PC-9 (cell line): ENCODE measurements at regions not wholly inside any gene's neighbourhood (a gene's known extent, or its start where the extent isn't known, plus 50 kb on each side); places are given as distances from the start of the nearest gene placed in this dataset.

Experiments
- BruUV-seq: library from RNA; stranded (reverse); fragments of 400-500 nt; replicated peaks from 2 replicates; lab custom pipeline; 2021; lab: Mats Ljungman, UMichigan
- CTCF ChIA-PET: fragments of 300-600 bp; sonication (Branson Sonifier 250); formaldehyde crosslinking; loops from one replicate; lab custom pipeline; 2022; ENCODE audit warnings: antibody characterized with exemption; lab: Charles Lee
- POLR2A ChIA-PET: fragments of 300-600 bp; sonication (Branson Sonifier 250); formaldehyde crosslinking; loops from one replicate; lab custom pipeline; 2022; ENCODE audit warnings: antibody characterized with exemption; ENCODE audit not compliant: unreplicated experiment; lab: Charles Lee
- DNase-seq, 2 experiments: peaks; one replicate each; pipeline versions ENCODE4 v3.0.0 to v3.0.0-alpha.2; 2015 to 2022; ENCODE audit warnings: mixed read lengths in 1 of 2
- H2AFZ ChIP-seq: fragments of 200-600 bp; sonication (generic); 2 replicates; pipeline ENCODE4 v1.8.1; 2017; ENCODE audit warnings: antibody characterized with exemption
- H3F3A ChIP-seq: fragments of 200-600 bp; sonication (generic); 2 replicates; pipeline ENCODE4 v1.8.1; 2017; ENCODE audit warnings: antibody characterized with exemption, mild to moderate bottlenecking, low read depth; ENCODE audit not compliant: insufficient read depth
- H3K27ac ChIP-seq: fragments of 200-600 bp; sonication (generic); 2 replicates; pipeline ENCODE4 v1.6.1; 2016; ENCODE audit warnings: mixed run types
- H3K27me3 ChIP-seq: fragments of 200-600 bp; sonication (generic); 2 replicates; pipeline ENCODE4 v1.6.1; 2016; ENCODE audit warnings: low read depth, mixed run types; ENCODE audit not compliant: insufficient read depth
- H3K36me3 ChIP-seq: fragments of 200-600 bp; sonication (generic); 2 replicates; pipeline ENCODE4 v1.6.1; 2016; ENCODE audit warnings: low read depth, mixed run types
- H3K4me1 ChIP-seq: fragments of 200-600 bp; sonication (generic); replicated peaks from 2 replicates; pipeline ENCODE4 v1.6.1; 2016; ENCODE audit warnings: mixed run types; ENCODE audit not compliant: insufficient read depth
- H3K4me2 ChIP-seq: fragments of 200-600 bp; sonication (generic); 2 replicates; pipeline ENCODE4 v1.6.1; 2017; ENCODE audit warnings: mixed run types
- H3K4me3 ChIP-seq: fragments of 200-600 bp; sonication (generic); 2 replicates; pipeline ENCODE4 v1.6.1; 2016; ENCODE audit warnings: mixed run types
- H3K79me2 ChIP-seq: fragments of 200-600 bp; sonication (generic); 2 replicates; pipeline ENCODE4 v1.6.1; 2017; ENCODE audit warnings: low read depth, mixed run types
- H3K9me2 ChIP-seq: fragments of 200-600 bp; sonication (generic); 2 replicates; pipeline ENCODE4 v1.8.1; 2017; ENCODE audit warnings: mild to moderate bottlenecking; ENCODE audit not compliant: insufficient read depth
- H3K9me3 ChIP-seq: fragments of 200-600 bp; sonication (generic); 2 replicates; pipeline ENCODE4 v1.8.1; 2016; ENCODE audit warnings: low read depth; ENCODE audit not compliant: insufficient read depth
- H4K20me1 ChIP-seq: fragments of 200-600 bp; sonication (generic); 2 replicates; pipeline ENCODE4 v1.8.1; 2017; ENCODE audit not compliant: insufficient read depth
- CTCF ChIP-seq: fragments of 200-600 bp; sonication (generic); conservative IDR thresholded peaks from 2 replicates; pipeline ENCODE4 v1.6.1; 2017; ENCODE audit warnings: mixed run types, antibody characterized with exemption, mild to moderate bottlenecking, moderate library complexity
- EZH2 ChIP-seq: fragments of 200-600 bp; sonication (generic); IDR thresholded peaks from 2 replicates; pipeline ENCODE4 v1.8.0; 2017; ENCODE audit warnings: antibody characterized with exemption, low read depth
- intact Hi-C: fragments of 100-400 bp; cut with micrococcal nuclease; formaldehyde crosslinking; loops from one replicate; pipeline ENCODE4 v1.10.0; 2022; ENCODE audit not compliant: unreplicated experiment

- no TSS peak for BruUV-seq
- intact Hi-C loops: no loop called here
- H2AFZ ChIP-seq: no peak overlapping the region
These were observed 348.3 kb downstream of the ICE1 start for GRCh38 chr5:5770825-5771224.

GRCh38 chr5:5767286-5767928 lies 344.9 kb downstream of the ICE1 start:
- H4K20me1 ChIP-seq: no peaks in the 10 kb centered on the region
- TF ChIP-seq EZH2 (no peak), CTCF (no peak)
- H3K27me3 ChIP-seq: peaks cover 24% of the 10 kb centered on the region
- BruUV-seq: no TSS peak
- no peak overlapping the region for H2AFZ ChIP-seq
- H3K9me2 ChIP-seq: no peaks in the 10 kb centered on the region
- no peaks in the 10 kb centered on the region for H3F3A ChIP-seq
- H3K27ac ChIP-seq: no peak overlapping the region
- no peak overlapping the region for H3K4me3 ChIP-seq
- no peaks in the 10 kb centered on the region for H3K4me1 ChIP-seq
- intact Hi-C loops: no loop called here
- H3K9me3 ChIP-seq: no peaks in the 10 kb centered on the region
- ChIA-PET POLR2A (no interaction called here), CTCF (no interaction called here)
- no peak for DNase-seq
- no peaks in the 10 kb centered on the region for H3K79me2 ChIP-seq
- no peak overlapping the region for H3K4me2 ChIP-seq
- no peaks in the 10 kb centered on the region for H3K36me3 ChIP-seq

More at GRCh38 chr5:5770825-5771224, 348.3 kb downstream of the ICE1 start:
- Histone ChIP-seq H4K20me1 (no peaks in the 10 kb centered on the region), H3K4me1 (no peaks in the 10 kb centered on the region), H3K9me3 (no peaks in the 10 kb centered on the region), H3K79me2 (no peaks in the 10 kb centered on the region), H3K27me3 (peaks cover 22% of the 10 kb centered on the region), H3K4me3 (no peak overlapping the region), H3F3A (no peaks in the 10 kb centered on the region), H3K27ac (no peak overlapping the region), H3K4me2 (no peak overlapping the region), H3K9me2 (no peaks in the 10 kb centered on the region), H3K36me3 (no peaks in the 10 kb centered on the region)
- no peak for DNase-seq
- POLR2A ChIA-PET: no interaction called here
- no peak for TF ChIP-seq CTCF
- TF ChIP-seq EZH2: no peak
- CTCF ChIA-PET: no interaction called here

- H3K36me3 ChIP-seq: no peaks in the 10 kb centered on the region
- no peak overlapping the region for H3K4me2 ChIP-seq
- H3K4me3 ChIP-seq: no peak overlapping the region
- no peaks in the 10 kb centered on the region for H4K20me1 ChIP-seq
- H3K9me2 ChIP-seq: no peaks in the 10 kb centered on the region
- no peak overlapping the region for H3K27ac ChIP-seq
- H3K9me3 ChIP-seq: no peaks in the 10 kb centered on the region
- POLR2A ChIA-PET: no interaction called here
- H3F3A ChIP-seq: no peaks in the 10 kb centered on the region
- peaks cover 21% of the 10 kb centered on the region for H3K27me3 ChIP-seq
- no peaks in the 10 kb centered on the region for H3K79me2 ChIP-seq
- CTCF ChIA-PET: no interaction called here
- H2AFZ ChIP-seq: no peak overlapping the region
- DNase-seq: no peak
- no TSS peak for BruUV-seq
- intact Hi-C loops: no loop called here
- TF ChIP-seq CTCF (no peak), EZH2 (no peak)
- no peaks in the 10 kb centered on the region for H3K4me1 ChIP-seq
These were observed 342.8 kb downstream of the ICE1 start for GRCh38 chr5:5765066-5765850.
